CD14-positive monocyte (primary cell): ENCODE measurements at regions not wholly inside any gene's neighbourhood (a gene's known extent, or its start where the extent isn't known, plus 50 kb on each side); places are given as distances from the start of the nearest gene placed in this dataset.
"Not testable (repeated sequence)": the region's sequence is repeated elsewhere in the genome, so short reads cannot be mapped to it uniquely, and the experiment has no call there.

Source experiments
- DNase-seq, 3 donors: peaks; one replicate each; pipeline ENCODE4 v3.0.0-alpha.2; 2011 to 2022
- H2AFZ ChIP-seq: 2 replicates; pipeline ENCODE4 v1.6.0; 2012; ENCODE audit warnings: mild to moderate bottlenecking, low read depth, low read length, inconsistent platforms; ENCODE audit not compliant: insufficient read depth, poor library complexity, severe bottlenecking
- H3K27ac ChIP-seq, 2 donors: 1 replicate in 1 of 2; 2 replicates in 1 of 2; pipeline ENCODE4 v1.5.1; 2012 to 2013; ENCODE audit warnings: low read length in 2 of 2, control low read depth in 1 of 2, inconsistent platforms in 1 of 2, low read depth in 1 of 2, mild to moderate bottlenecking in 1 of 2
- H3K27me3 ChIP-seq, 2 donors: one replicate each; pipeline versions ENCODE4 v1.6.0 to v1.6.1; 2011 to 2013; ENCODE audit warnings: low read length in 2 of 2; ENCODE audit not compliant: control insufficient read depth in 2 of 2, insufficient read depth in 2 of 2
- H3K36me3 ChIP-seq, 2 donors: replicated peaks in 1 of 2; 1 replicate in 1 of 2; 2 replicates in 1 of 2; pipeline versions ENCODE4 v1.5.1 to v1.6.1; 2012 to 2013; ENCODE audit warnings: low read length in 2 of 2, control low read depth in 1 of 2, inconsistent platforms in 1 of 2, mild to moderate bottlenecking in 1 of 2; ENCODE audit not compliant: insufficient read depth in 2 of 2, control insufficient read depth in 1 of 2
- H3K4me1 ChIP-seq, 2 donors: 1 replicate in 1 of 2; 2 replicates in 1 of 2; pipeline versions ENCODE4 v1.5.1 to v1.6.1; 2012 to 2013; ENCODE audit warnings: low read length in 2 of 2, control low read depth in 1 of 2, inconsistent platforms in 1 of 2, mild to moderate bottlenecking in 1 of 2, moderate library complexity in 1 of 2; ENCODE audit not compliant: insufficient read depth in 2 of 2, control insufficient read depth in 1 of 2
- H3K4me2 ChIP-seq: replicated peaks from 2 replicates; pipeline ENCODE3; 2012; ENCODE audit warnings: low read length, moderate library complexity, mild to moderate bottlenecking; ENCODE audit not compliant: poor library complexity, severe bottlenecking; ENCODE audit errors: extremely low read depth
- H3K4me3 ChIP-seq, 3 experiments: fragments of 200-600 bp in 1 of 3; sonication (generic) in 1 of 3; replicated peaks in 1 of 3; 1 replicate in 2 of 3; 2 replicates in 1 of 3; pipeline ENCODE4 v1.5.1; 2011 to 2013; ENCODE audit warnings: low read length in 3 of 3, mild to moderate bottlenecking in 3 of 3, control low read depth in 2 of 3, low read depth in 2 of 3, inconsistent platforms in 1 of 3, moderate library complexity in 1 of 3
- H3K79me2 ChIP-seq: 2 replicates; pipeline ENCODE4 v1.6.0; 2012; ENCODE audit warnings: mild to moderate bottlenecking, control low read depth, inconsistent platforms, low read length, moderate library complexity; ENCODE audit not compliant: insufficient read depth
- H3K9ac ChIP-seq: 2 replicates; pipeline ENCODE4 v1.6.0; 2017; ENCODE audit warnings: low read length, mild to moderate bottlenecking; ENCODE audit not compliant: insufficient read depth, poor library complexity, severe bottlenecking
- H3K9me3 ChIP-seq, 2 donors: replicated peaks in 1 of 2; 1 replicate in 1 of 2; 2 replicates in 1 of 2; pipeline versions ENCODE4 v1.5.1 to v1.6.1; 2012 to 2013; ENCODE audit warnings: low read length in 2 of 2, control low read depth in 1 of 2; ENCODE audit not compliant: control insufficient read depth in 1 of 2, insufficient read depth in 1 of 2
- H4K20me1 ChIP-seq: 2 replicates; pipeline ENCODE4 v1.6.0; 2012; ENCODE audit warnings: mild to moderate bottlenecking, low read length, control low read depth, moderate library complexity; ENCODE audit not compliant: insufficient read depth
- H3K27ac Mint-ChIP-seq, 7 donors: one replicate each; pipeline ENCODE4 v1.8.0; 2020; ENCODE audit warnings: mild to moderate bottlenecking in 7 of 7, mixed read lengths in 7 of 7, moderate library complexity in 6 of 7, inconsistent platforms in 2 of 7
- H3K27me3 Mint-ChIP-seq, 3 donors: one replicate each; pipeline ENCODE4 v1.8.0; 2021 to 2022; ENCODE audit warnings: low read depth in 3 of 3, mild to moderate bottlenecking in 3 of 3, mixed read lengths in 3 of 3, moderate library complexity in 3 of 3, inconsistent platforms in 1 of 3
- H3K36me3 Mint-ChIP-seq, 2 donors: one replicate each; pipeline ENCODE4 v1.8.0; 2020; ENCODE audit warnings: mixed read lengths in 2 of 2, inconsistent platforms in 1 of 2, mild to moderate bottlenecking in 1 of 2
- H3K4me1 Mint-ChIP-seq: one replicate; pipeline ENCODE4 v1.8.0; 2020; ENCODE audit warnings: mild to moderate bottlenecking, mixed read lengths
- H3K4me3 Mint-ChIP-seq, 2 donors: one replicate each; pipeline ENCODE4 v1.8.0; 2020; ENCODE audit warnings: mild to moderate bottlenecking in 2 of 2, mixed read lengths in 2 of 2, moderate library complexity in 1 of 2
- H3K9me3 Mint-ChIP-seq, 7 donors: one replicate each; pipeline ENCODE4 v1.8.0; 2020 to 2022; ENCODE audit warnings: mixed read lengths in 7 of 7, mild to moderate bottlenecking in 6 of 7, moderate library complexity in 6 of 7, inconsistent platforms in 2 of 7
- CTCF ChIP-seq: fragments of 200-600 bp; IDR thresholded peaks from one replicate; pipeline ENCODE4 v1.8.0; 2022; ENCODE audit warnings: antibody characterized with exemption, mild to moderate bottlenecking
- WGBS: methylation state at CpG from one replicate; pipeline ENCODE4 v1.1.5; 2013; ENCODE audit warnings: missing lambda C conversion rate; ENCODE audit not compliant: insufficient coverage; 5-methylcytosine and 5-hydroxymethylcytosine counted together
- intact Hi-C, 2 donors: fragments of 100-400 bp; cut with micrococcal nuclease; formaldehyde crosslinking; loops; one replicate each; pipeline versions ENCODE4 v1.15.0 to v1.15.1; 2023

- TF ChIP-seq CTCF = no peak
- H3K9ac ChIP-seq = no peak overlapping the region
- H3K27ac ChIP-seq = no peak overlapping the region
- H3K4me2 ChIP-seq = no peak overlapping the region
- no peaks in the 10 kb centered on the region for H3K36me3 Mint-ChIP-seq
- no peaks in the 10 kb centered on the region for H4K20me1 ChIP-seq
- H3K27me3 Mint-ChIP-seq = no peaks in the 10 kb centered on the region
- H3K27ac Mint-ChIP-seq = no peak overlapping the region
- peaks cover 2% of the 10 kb centered on the region for H3K4me1 Mint-ChIP-seq
- H2AFZ ChIP-seq = no peak overlapping the region
- H3K79me2 ChIP-seq = no peaks in the 10 kb centered on the region
- H3K9me3 ChIP-seq = no peaks in the 10 kb centered on the region
- H3K27me3 ChIP-seq = no peaks in the 10 kb centered on the region
- no peak overlapping the region for H3K4me3 ChIP-seq
- no peaks in the 10 kb centered on the region for H3K4me1 ChIP-seq
- H3K36me3 ChIP-seq = no peaks in the 10 kb centered on the region
- no peak for DNase-seq
- H3K4me3 Mint-ChIP-seq = no peak overlapping the region
- no CpG with 5 or more reads among the region's 1 CpG for WGBS
- H3K9me3 Mint-ChIP-seq = no peaks in the 10 kb centered on the region
- intact Hi-C loops = no loop called here
Measured at GRCh38 chr12:9506746-9507145, 101.0 kb downstream of the KLRB1 start.

- H3K27ac Mint-ChIP-seq, intact Hi-C loops, H3K27me3 Mint-ChIP-seq, H3K27ac ChIP-seq, H3K27me3 ChIP-seq, H3K79me2 ChIP-seq, H3K4me1 Mint-ChIP-seq, H3K4me2 ChIP-seq, H3K9ac ChIP-seq, H3K4me1 ChIP-seq, DNase-seq, H3K4me3 ChIP-seq, H3K9me3 ChIP-seq, H3K36me3 ChIP-seq, H3K4me3 Mint-ChIP-seq, H2AFZ ChIP-seq, H3K36me3 Mint-ChIP-seq, H3K9me3 Mint-ChIP-seq, H4K20me1 ChIP-seq: not testable (repeated sequence)
- no CpG with 5 or more reads among the region's 2 CpGs for WGBS
Measured at GRCh38 chr12:9503384-9503783, 104.3 kb downstream of the KLRB1 start.

- H3K4me3 Mint-ChIP-seq, H2AFZ ChIP-seq, H3K27me3 Mint-ChIP-seq, H3K9ac ChIP-seq, H3K36me3 ChIP-seq, H3K4me3 ChIP-seq, H3K27me3 ChIP-seq, H3K4me1 Mint-ChIP-seq, H3K9me3 ChIP-seq, H4K20me1 ChIP-seq, DNase-seq, H3K4me2 ChIP-seq, H3K36me3 Mint-ChIP-seq, H3K9me3 Mint-ChIP-seq, H3K79me2 ChIP-seq, H3K27ac ChIP-seq, H3K4me1 ChIP-seq, H3K27ac Mint-ChIP-seq, intact Hi-C loops: not testable (repeated sequence)
- no CpG with 5 or more reads among the region's 1 CpG for WGBS
Measured at GRCh38 chr12:9502845-9503244, 104.9 kb downstream of the KLRB1 start.

- H3K27ac ChIP-seq, H3K27me3 ChIP-seq, H3K4me3 ChIP-seq, DNase-seq, H3K27me3 Mint-ChIP-seq, H3K4me2 ChIP-seq, H3K79me2 ChIP-seq, H3K9ac ChIP-seq, H3K4me1 ChIP-seq, H3K36me3 ChIP-seq, H3K4me1 Mint-ChIP-seq, H3K9me3 Mint-ChIP-seq, H3K36me3 Mint-ChIP-seq, H3K9me3 ChIP-seq, H4K20me1 ChIP-seq, H2AFZ ChIP-seq, intact Hi-C loops, H3K4me3 Mint-ChIP-seq, H3K27ac Mint-ChIP-seq: not testable (repeated sequence)
Measured at GRCh38 chr12:9493325-9493724, 114.4 kb downstream of the KLRB1 start.
